ENCODE measurements at regions not wholly inside any gene's neighbourhood (a gene's known extent, or its start where the extent isn't known, plus 50 kb on each side); places are given as distances from the start of the nearest gene placed in this dataset.

DNA sequence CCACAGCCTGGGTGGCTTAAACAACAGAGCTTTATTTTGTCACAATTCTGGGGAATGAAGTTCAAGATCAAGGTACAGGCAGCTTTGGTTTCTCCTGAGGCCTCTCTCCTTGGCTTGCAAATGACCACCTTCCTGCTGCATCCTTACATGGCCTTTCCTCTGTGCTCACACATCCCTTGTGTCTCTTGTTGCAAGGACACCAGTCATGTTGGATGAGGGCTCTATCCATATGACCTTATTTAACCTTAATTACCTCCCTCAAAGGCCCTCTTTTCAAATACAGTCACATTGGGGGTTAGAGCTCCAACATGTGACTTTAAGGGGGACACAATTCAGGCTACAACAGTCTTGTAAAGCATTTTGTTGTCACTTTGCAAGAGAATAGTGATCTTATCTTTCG, 65.0 kb upstream of the PLXNA4 start:
- H3K36me3 ChIP-seq = no peaks in the 10 kb centered on the region
- no peak overlapping the region for H3K27ac ChIP-seq
- intact Hi-C loops (cut with DNase I) = no loop called here
- no peak overlapping the region for H3K4me3 ChIP-seq
- no peaks in the 10 kb centered on the region for H3K27me3 ChIP-seq
- H3K9me3 ChIP-seq = no peaks in the 10 kb centered on the region
- H3K4me1 ChIP-seq = no peaks in the 10 kb centered on the region
- no peak for TF ChIP-seq POLR2A (IDR thresholded peaks at IDR 0.05)
- TF ChIP-seq POLR2AphosphoS5 (IDR thresholded peaks at IDR 0.05; ENCODE audit: insufficient read depth in 1 of 2, low read depth in 1 of 2) = no peak
- TF ChIP-seq, protein P1, sequence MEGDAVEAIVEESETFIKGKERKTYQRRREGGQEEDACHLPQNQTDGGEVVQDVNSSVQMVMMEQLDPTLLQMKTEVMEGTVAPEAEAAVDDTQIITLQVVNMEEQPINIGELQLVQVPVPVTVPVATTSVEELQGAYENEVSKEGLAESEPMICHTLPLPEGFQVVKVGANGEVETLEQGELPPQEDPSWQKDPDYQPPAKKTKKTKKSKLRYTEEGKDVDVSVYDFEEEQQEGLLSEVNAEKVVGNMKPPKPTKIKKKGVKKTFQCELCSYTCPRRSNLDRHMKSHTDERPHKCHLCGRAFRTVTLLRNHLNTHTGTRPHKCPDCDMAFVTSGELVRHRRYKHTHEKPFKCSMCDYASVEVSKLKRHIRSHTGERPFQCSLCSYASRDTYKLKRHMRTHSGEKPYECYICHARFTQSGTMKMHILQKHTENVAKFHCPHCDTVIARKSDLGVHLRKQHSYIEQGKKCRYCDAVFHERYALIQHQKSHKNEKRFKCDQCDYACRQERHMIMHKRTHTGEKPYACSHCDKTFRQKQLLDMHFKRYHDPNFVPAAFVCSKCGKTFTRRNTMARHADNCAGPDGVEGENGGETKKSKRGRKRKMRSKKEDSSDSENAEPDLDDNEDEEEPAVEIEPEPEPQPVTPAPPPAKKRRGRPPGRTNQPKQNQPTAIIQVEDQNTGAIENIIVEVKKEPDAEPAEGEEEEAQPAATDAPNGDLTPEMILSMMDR (IDR thresholded peaks at IDR 0.05) = no peak
- DNase-seq (ENCODE audit: extremely low spot score in 2 of 2) = no peak

DNA sequence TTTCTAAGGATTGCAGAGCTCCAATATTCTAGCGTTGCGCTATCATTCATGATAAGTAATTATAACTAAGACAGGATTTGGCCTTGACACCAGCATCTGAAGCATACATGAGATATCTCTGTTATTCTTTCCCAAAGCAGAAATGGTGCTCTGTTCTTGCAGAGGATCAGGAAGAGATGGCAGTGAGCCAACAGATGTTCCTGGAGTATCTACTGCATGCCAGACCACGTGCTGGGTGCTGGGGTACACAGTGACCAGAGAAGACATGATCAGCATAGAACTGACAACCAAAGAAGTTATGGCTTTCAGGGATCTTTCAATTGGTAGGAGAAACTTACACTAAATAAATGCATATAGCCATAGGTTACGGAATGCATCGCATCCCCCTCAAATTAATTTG, 63.7 kb upstream of the PLXNA4 start:
- DNase-seq (ENCODE audit: extremely low spot score in 2 of 2) = no peak
- intact Hi-C loops (cut with DNase I) = no loop called here
- Histone ChIP-seq H3K27me3 (no peaks in the 10 kb centered on the region), H3K4me1 (no peaks in the 10 kb centered on the region), H3K9me3 (no peaks in the 10 kb centered on the region), H3K36me3 (no peaks in the 10 kb centered on the region), H3K4me3 (no peak overlapping the region), H3K27ac (no peak overlapping the region)
- TF ChIP-seq POLR2AphosphoS5 (IDR thresholded peaks at IDR 0.05; ENCODE audit: insufficient read depth in 1 of 2, low read depth in 1 of 2) (no peak), POLR2A (IDR thresholded peaks at IDR 0.05) (no peak)
- TF ChIP-seq, protein P1 (IDR thresholded peaks at IDR 0.05) = no peak

DNA sequence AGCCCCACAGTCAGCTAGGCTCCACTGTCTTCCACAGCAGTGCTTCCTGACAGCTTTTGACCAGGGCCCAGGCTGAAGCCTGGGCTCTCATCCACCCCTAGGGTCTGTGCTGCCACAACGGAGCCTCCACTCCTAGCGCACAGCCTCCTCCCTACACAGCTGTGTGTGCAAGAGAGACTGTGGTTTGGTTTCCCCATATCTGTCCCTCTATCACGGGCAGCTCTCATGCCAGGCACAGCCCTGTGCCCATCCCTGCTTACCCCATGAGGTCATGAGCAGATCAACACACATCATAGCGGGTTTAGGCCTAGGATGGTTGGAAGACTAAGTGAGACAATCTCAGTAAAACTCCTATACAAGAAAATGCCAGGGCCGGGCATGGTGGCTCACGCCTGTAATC, 61.7 kb upstream of the PLXNA4 start:
- no peaks in the 10 kb centered on the region for H3K4me1 ChIP-seq
- no peaks in the 10 kb centered on the region for H3K9me3 ChIP-seq
- H3K27ac ChIP-seq = no peak overlapping the region
- H3K27me3 ChIP-seq = no peaks in the 10 kb centered on the region
- no peaks in the 10 kb centered on the region for H3K36me3 ChIP-seq
- intact Hi-C loops (cut with DNase I) = no loop called here
- no peak overlapping the region for H3K4me3 ChIP-seq
- peak in 1 of 2 donors; percentile 54 for DNase-seq (ENCODE audit: extremely low spot score in 2 of 2)
- TF ChIP-seq, protein P1 (IDR thresholded peaks at IDR 0.05) = no peak
- no peak for TF ChIP-seq POLR2AphosphoS5 (IDR thresholded peaks at IDR 0.05; ENCODE audit: insufficient read depth in 1 of 2, low read depth in 1 of 2)
- TF ChIP-seq POLR2A (IDR thresholded peaks at IDR 0.05) = no peak

DNA sequence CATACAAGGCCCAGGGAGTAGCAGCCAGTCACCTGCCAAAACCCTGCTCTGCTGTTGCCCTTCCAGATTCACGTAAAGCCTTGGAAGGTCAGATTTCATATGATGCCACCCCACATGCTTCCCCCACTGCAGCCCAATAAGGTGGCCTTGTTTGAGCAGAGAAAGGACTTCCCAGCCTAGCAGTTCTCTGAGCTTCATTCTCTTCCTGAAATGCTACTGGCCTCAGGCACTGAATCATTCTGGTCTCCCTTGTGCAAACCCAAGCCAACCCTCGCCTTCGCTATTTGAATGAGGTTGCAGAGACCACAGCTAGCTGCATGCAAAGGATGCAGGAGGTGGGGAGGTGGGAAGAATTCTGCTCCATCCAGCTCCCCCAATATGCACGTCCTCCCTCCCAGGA, 60.3 kb upstream of the PLXNA4 start:
- TF ChIP-seq POLR2A (IDR thresholded peaks at IDR 0.05) (no peak), POLR2AphosphoS5 (IDR thresholded peaks at IDR 0.05; ENCODE audit: insufficient read depth in 1 of 2, low read depth in 1 of 2) (no peak)
- TF ChIP-seq, protein P1 (IDR thresholded peaks at IDR 0.05) = no peak
- H3K36me3 ChIP-seq = no peaks in the 10 kb centered on the region
- no peaks in the 10 kb centered on the region for H3K4me1 ChIP-seq
- DNase-seq (ENCODE audit: extremely low spot score in 2 of 2) = no peak
- no peak overlapping the region for H3K4me3 ChIP-seq
- no peak overlapping the region for H3K27ac ChIP-seq
- H3K9me3 ChIP-seq = no peaks in the 10 kb centered on the region
- H3K27me3 ChIP-seq = no peaks in the 10 kb centered on the region
- intact Hi-C loops (cut with DNase I) = no loop called here

DNA sequence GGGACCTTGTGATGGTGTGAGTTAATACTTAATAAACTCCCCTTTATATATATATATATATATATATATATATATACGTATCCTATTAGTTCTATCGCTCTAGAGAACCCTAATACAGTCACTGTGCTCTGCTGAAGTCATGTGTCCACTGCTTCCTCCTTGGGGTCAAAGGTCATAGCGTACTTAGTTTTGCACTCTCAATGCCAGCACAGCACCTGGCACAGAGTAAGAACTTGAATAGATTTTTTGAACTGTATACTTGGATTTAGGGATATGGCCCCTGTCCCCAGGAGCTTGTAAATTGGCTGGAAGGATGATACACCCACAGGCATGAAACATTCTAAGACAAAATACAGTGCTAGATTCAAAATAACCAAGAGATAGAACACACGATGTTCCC, 58.9 kb upstream of the PLXNA4 start:
- DNase-seq (ENCODE audit: extremely low spot score in 2 of 2) = no peak
- H3K36me3 ChIP-seq = no peaks in the 10 kb centered on the region
- no peak overlapping the region for H3K27ac ChIP-seq
- intact Hi-C loops (cut with DNase I) = no loop called here
- H3K4me1 ChIP-seq = no peaks in the 10 kb centered on the region
- H3K4me3 ChIP-seq = no peak overlapping the region
- no peaks in the 10 kb centered on the region for H3K9me3 ChIP-seq
- H3K27me3 ChIP-seq = no peaks in the 10 kb centered on the region
- TF ChIP-seq POLR2A (IDR thresholded peaks at IDR 0.05) (no peak), POLR2AphosphoS5 (IDR thresholded peaks at IDR 0.05; ENCODE audit: insufficient read depth in 1 of 2, low read depth in 1 of 2) (no peak)
- TF ChIP-seq, protein P1 (IDR thresholded peaks at IDR 0.05) = no peak

All from vagina (tissue), 2 donors.